C4-2B (cell line): ENCODE measurements at regions not wholly inside any gene's neighbourhood (a gene's known extent, or its start where the extent isn't known, plus 50 kb on each side); places are given as distances from the start of the nearest gene placed in this dataset.
A peak's percentile ranks its signal among the peaks of the same experiment; 100 is the strongest.

Experiments used
- H3K27ac ChIP-seq: fragments of 450-650 bp; 2 replicates; pipeline ENCODE4 v1.5.1; 2017
- ZFX ChIP-seq: fragments of 450-650 bp; IDR thresholded peaks from 2 replicates; pipeline ENCODE4 v1.6.1; 2017
- TF ChIP-seq, protein P1 (sequence below): fragments of 450-650 bp; conservative IDR thresholded peaks from 2 replicates; pipeline ENCODE4 v1.5.1; 2017; ENCODE audit warnings: mild to moderate bottlenecking

DNA sequence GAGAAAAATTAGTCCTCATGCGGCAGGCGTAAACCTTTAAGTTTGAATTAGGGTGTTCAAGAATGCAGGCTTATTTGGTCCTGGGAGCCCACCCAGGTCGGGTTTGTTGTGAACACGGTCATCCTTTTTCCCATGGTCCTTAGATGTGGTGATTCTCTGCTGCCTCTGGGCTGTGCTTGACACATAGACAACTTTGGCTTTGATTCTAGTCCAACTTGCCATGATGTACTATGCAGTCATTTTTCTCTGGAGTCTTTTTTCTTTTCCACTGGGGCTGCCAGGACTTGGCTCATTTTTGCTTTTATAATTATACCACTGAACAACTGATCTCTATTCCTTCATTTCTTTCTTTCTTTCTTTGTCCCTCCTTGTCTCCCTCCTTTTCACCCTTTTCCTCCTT, 218.6 kb downstream of the SREK1 start:
- no peak for TF ChIP-seq ZFX
- TF ChIP-seq, protein P1, sequence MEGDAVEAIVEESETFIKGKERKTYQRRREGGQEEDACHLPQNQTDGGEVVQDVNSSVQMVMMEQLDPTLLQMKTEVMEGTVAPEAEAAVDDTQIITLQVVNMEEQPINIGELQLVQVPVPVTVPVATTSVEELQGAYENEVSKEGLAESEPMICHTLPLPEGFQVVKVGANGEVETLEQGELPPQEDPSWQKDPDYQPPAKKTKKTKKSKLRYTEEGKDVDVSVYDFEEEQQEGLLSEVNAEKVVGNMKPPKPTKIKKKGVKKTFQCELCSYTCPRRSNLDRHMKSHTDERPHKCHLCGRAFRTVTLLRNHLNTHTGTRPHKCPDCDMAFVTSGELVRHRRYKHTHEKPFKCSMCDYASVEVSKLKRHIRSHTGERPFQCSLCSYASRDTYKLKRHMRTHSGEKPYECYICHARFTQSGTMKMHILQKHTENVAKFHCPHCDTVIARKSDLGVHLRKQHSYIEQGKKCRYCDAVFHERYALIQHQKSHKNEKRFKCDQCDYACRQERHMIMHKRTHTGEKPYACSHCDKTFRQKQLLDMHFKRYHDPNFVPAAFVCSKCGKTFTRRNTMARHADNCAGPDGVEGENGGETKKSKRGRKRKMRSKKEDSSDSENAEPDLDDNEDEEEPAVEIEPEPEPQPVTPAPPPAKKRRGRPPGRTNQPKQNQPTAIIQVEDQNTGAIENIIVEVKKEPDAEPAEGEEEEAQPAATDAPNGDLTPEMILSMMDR = no peak
- H3K27ac ChIP-seq = peak overlapping the region; percentile 49; the same call in 1 of the 2 replicates

- H3K27ac ChIP-seq = peak overlapping the region; percentile 48; the same call in 1 of the 2 replicates
- no peak for TF ChIP-seq ZFX
- TF ChIP-seq, protein P1 = no peak
Observed at GRCh38 chr5:66363097-66363496, 219.0 kb downstream of the SREK1 start.

DNA sequence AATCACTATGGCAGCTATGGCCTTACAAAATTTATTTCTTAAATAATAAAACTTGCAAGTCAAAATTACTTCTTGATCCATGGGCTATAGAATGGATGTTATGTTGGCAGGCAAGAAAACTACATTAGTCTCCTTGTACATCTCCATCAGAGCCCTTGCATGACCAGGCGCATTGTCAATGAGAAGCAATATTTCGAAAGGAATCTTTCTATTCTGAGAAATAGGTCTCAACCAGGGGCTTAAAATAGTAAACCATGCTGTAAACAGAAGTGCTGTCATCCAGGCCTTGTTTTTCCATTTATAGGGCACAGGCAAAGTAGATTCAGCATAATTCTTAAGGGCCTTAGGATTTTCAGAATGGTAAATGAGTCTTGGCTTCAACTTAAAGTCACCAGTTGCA, 220.1 kb downstream of the SREK1 start:
- TF ChIP-seq, protein P1 = no peak
- no peak for TF ChIP-seq ZFX
- H3K27ac ChIP-seq = no peak overlapping the region; the same call in 1 of the 2 replicates

DNA sequence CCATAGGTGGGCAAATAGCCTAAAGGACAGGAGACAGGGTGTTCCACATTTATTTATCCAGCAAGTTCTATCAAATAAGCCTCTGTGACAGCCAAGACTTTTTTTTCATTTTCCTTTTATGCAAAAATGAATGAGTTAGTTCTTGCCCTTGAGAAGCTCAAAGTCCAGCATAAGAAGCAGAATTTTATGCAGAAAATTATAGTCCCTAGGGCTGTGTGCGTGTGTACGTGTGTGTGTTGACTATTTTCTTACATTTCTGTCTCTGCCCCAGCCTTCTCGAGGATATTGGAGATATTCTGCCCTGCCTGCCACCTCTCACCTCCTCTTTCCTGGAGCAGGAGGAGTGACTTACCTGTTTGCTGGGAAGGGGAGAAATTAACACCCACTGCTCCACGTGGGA, 221.9 kb downstream of the SREK1 start:
- peak overlapping the region; percentile 49 for H3K27ac ChIP-seq
- no peak for TF ChIP-seq ZFX
- TF ChIP-seq, protein P1 = no peak

- no peak overlapping the region for H3K27ac ChIP-seq
- TF ChIP-seq, protein P1 = no peak
- TF ChIP-seq ZFX = no peak
Observed at GRCh38 chr5:66367814-66368541, 223.9 kb downstream of the SREK1 start.

DNA sequence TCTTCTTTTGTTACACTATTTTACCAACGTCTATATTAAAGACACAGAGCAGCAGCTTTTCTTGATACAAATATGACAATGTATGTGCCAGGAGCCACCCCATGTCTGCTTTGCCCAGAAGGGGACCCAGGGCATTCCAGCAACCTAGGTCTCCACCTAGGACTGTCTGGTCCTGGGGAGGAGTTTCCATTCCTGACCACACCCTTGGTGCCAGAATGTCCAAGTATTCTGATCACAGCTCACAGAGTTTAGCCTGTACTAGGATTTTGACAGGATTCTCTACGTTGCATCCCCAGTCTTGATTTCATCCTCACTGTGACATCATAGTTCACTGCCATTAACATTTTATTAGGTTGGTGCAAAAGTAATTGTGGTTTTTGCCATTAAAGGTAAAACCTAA, 224.7 kb downstream of the SREK1 start:
- no peak for TF ChIP-seq ZFX
- TF ChIP-seq, protein P1 = no peak
- H3K27ac ChIP-seq = no peak overlapping the region

DNA sequence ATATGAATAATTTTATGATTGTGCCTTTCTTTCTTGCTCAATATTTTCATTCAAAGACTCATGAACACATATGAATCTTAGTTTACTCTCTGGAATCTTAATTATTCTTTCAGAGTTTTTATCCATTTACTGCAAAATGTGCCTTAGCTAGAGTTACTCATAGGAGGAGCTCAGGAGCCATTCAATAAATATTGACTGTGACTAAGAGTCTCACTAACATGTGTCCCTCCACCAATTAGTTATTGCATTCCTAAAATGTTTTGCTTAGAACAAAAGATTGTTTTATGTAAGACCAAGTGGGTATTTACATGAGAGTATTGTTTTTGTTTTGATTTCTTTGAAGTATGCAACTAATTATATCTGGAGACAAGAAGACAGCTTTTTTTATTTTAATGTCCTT, 218.4 kb upstream of the MAST4 start:
- no peak overlapping the region for H3K27ac ChIP-seq
- no peak for TF ChIP-seq ZFX
- TF ChIP-seq, protein P1 = no peak
